Hepatocyte (in vitro differentiated cells): ENCODE measurements at regions not wholly inside any gene's neighbourhood (a gene's known extent, or its start where the extent isn't known, plus 50 kb on each side); places are given as distances from the start of the nearest gene placed in this dataset.
"Not testable (repeated sequence)": the region's sequence is repeated elsewhere in the genome, so short reads cannot be mapped to it uniquely, and the experiment has no call there.

Source experiments
- DNase-seq: peaks from one replicate; pipeline ENCODE4 v3.0.0-alpha.2; 2016; ENCODE audit warnings: low spot score
- H2AFZ ChIP-seq: fragments of 200-600 bp; sonication (generic); 2 replicates; pipeline ENCODE4 v1.6.0; 2016; ENCODE audit warnings: antibody characterized with exemption, mild to moderate bottlenecking
- H3K27ac ChIP-seq: fragments of 200-600 bp; sonication (generic); 2 replicates; pipeline ENCODE4 v1.5.1; 2016; ENCODE audit warnings: mild to moderate bottlenecking
- H3K27me3 ChIP-seq: fragments of 200-600 bp; sonication (generic); 2 replicates; pipeline ENCODE4 v1.6.1; 2016
- H3K36me3 ChIP-seq: fragments of 200-600 bp; sonication (generic); replicated peaks from 2 replicates; pipeline ENCODE4 v1.5.1; 2016; ENCODE audit warnings: low read depth; ENCODE audit not compliant: insufficient read depth
- H3K4me1 ChIP-seq: fragments of 200-600 bp; sonication (generic); 2 replicates; pipeline ENCODE4 v1.5.1; 2016; ENCODE audit warnings: mild to moderate bottlenecking, moderate library complexity; ENCODE audit not compliant: insufficient read depth
- H3K4me2 ChIP-seq: fragments of 200-600 bp; sonication (generic); 2 replicates; pipeline ENCODE4 v1.6.0; 2016
- H3K4me3 ChIP-seq: fragments of 200-600 bp; sonication (generic); 2 replicates; pipeline ENCODE4 v1.5.1; 2016; ENCODE audit warnings: mild to moderate bottlenecking
- H3K79me2 ChIP-seq: fragments of 200-600 bp; sonication (generic); 2 replicates; pipeline ENCODE4 v1.6.0; 2017; ENCODE audit warnings: mild to moderate bottlenecking
- H3K9me2 ChIP-seq: fragments of 200-600 bp; sonication (generic); replicated peaks from 2 replicates; pipeline ENCODE4 v1.6.0; 2017; ENCODE audit warnings: mild to moderate bottlenecking; ENCODE audit not compliant: insufficient read depth
- H3K9me3 ChIP-seq: fragments of 200-600 bp; sonication (generic); 2 replicates; pipeline ENCODE4 v1.5.1; 2016; ENCODE audit warnings: low read depth, mild to moderate bottlenecking
- H4K20me1 ChIP-seq: fragments of 200-600 bp; sonication (generic); 2 replicates; pipeline ENCODE4 v1.6.0; 2016; ENCODE audit warnings: mild to moderate bottlenecking; ENCODE audit not compliant: insufficient read depth, poor library complexity, severe bottlenecking
- CTCF ChIP-seq: fragments of 200-600 bp; sonication (generic); IDR thresholded peaks from 2 replicates; pipeline ENCODE4 v1.5.1; 2016; ENCODE audit warnings: antibody characterized with exemption, mild to moderate bottlenecking; ENCODE audit not compliant: poor library complexity
- EZH2 ChIP-seq: fragments of 200-600 bp; sonication (generic); IDR thresholded peaks from 2 replicates; pipeline ENCODE4 v1.6.1; 2016; ENCODE audit warnings: antibody characterized with exemption, mild to moderate bottlenecking, borderline replicate concordance
- EZH2phosphoT487 ChIP-seq: fragments of 200-600 bp; sonication (generic); IDR thresholded peaks from one replicate; pipeline ENCODE4 v1.6.1; 2018; ENCODE audit warnings: antibody characterized with exemption, mild to moderate bottlenecking, low read depth, moderate library complexity; ENCODE audit not compliant: unreplicated experiment, severe bottlenecking
- WGBS: methylation state at CpG from one replicate; pipeline ENCODE4 v1.1.6; 2016; ENCODE audit warnings: low lambda C conversion rate; ENCODE audit errors: missing lambda C conversion rate; 5-methylcytosine and 5-hydroxymethylcytosine counted together

- not testable (repeated sequence) for H3K4me1 ChIP-seq, H3K36me3 ChIP-seq, H3K27me3 ChIP-seq, H2AFZ ChIP-seq, H3K27ac ChIP-seq, H3K4me2 ChIP-seq, H4K20me1 ChIP-seq, DNase-seq, H3K9me2 ChIP-seq, H3K4me3 ChIP-seq, H3K9me3 ChIP-seq, H3K79me2 ChIP-seq
- 20% methylated on average over 3 of the region's 3 CpGs for WGBS
Measured at GRCh38 chr22:10934704-10935103, 4593.3 kb upstream of the OR11H1 start.

GRCh38 chr22:10961043-10961860 is 4566.7 kb upstream of the OR11H1 start:
- Histone ChIP-seq H3K27me3 (no peaks in the 10 kb centered on the region), H2AFZ (no peak overlapping the region), H3K4me1 (no peaks in the 10 kb centered on the region), H3K27ac (no peak overlapping the region), H4K20me1 (no peaks in the 10 kb centered on the region), H3K79me2 (no peaks in the 10 kb centered on the region), H3K9me3 (peaks cover 4% of the 10 kb centered on the region), H3K4me2 (no peak overlapping the region), H3K9me2 (no peaks in the 10 kb centered on the region), H3K36me3 (no peaks in the 10 kb centered on the region), H3K4me3 (no peak overlapping the region)
- peak; percentile 4 for DNase-seq
- TF ChIP-seq CTCF (no peak), EZH2 (no peak), EZH2phosphoT487 (no peak)
- WGBS: 90% methylated on average over 69 of the region's 69 CpGs

- not testable (repeated sequence) for H3K27ac ChIP-seq, H3K9me3 ChIP-seq
- WGBS: 89% methylated on average over 14 of the region's 14 CpGs
Measured at GRCh38 chr22:10961861-10962255, 4566.1 kb upstream of the OR11H1 start.

More at GRCh38 chr22:10961861-10962255, 4566.1 kb upstream of the OR11H1 start:
- H3K4me2 ChIP-seq, H3K79me2 ChIP-seq, H3K9me2 ChIP-seq, DNase-seq, H3K4me1 ChIP-seq, H3K36me3 ChIP-seq, H2AFZ ChIP-seq, H4K20me1 ChIP-seq, H3K27me3 ChIP-seq, H3K4me3 ChIP-seq: not testable (repeated sequence)
